ENCODE measurements at regions not wholly inside any gene's neighbourhood (a gene's known extent, or its start where the extent isn't known, plus 50 kb on each side); places are given as distances from the start of the nearest gene placed in this dataset.

DNA sequence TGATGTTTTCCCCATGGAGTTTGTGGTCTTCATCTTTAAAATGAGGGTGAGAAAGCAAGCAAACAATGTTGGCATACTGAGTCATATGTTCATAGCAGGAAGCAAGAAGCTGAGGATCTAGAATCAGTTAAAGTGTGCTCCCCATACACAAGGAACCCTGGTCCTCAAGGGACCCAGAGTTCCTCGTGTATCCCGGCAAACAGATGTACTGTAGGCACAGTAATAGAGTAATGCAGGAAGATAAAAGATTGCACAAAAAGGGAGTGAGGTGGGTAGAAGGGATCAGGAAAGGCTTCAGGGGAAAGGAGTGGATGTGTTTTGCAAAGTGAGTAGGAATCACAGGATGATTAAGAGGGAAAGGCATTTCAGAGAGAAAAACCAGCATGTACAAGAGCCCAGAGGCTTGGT, 412.3 kb upstream of the CDH11 start:
- TF ChIP-seq, protein P1, sequence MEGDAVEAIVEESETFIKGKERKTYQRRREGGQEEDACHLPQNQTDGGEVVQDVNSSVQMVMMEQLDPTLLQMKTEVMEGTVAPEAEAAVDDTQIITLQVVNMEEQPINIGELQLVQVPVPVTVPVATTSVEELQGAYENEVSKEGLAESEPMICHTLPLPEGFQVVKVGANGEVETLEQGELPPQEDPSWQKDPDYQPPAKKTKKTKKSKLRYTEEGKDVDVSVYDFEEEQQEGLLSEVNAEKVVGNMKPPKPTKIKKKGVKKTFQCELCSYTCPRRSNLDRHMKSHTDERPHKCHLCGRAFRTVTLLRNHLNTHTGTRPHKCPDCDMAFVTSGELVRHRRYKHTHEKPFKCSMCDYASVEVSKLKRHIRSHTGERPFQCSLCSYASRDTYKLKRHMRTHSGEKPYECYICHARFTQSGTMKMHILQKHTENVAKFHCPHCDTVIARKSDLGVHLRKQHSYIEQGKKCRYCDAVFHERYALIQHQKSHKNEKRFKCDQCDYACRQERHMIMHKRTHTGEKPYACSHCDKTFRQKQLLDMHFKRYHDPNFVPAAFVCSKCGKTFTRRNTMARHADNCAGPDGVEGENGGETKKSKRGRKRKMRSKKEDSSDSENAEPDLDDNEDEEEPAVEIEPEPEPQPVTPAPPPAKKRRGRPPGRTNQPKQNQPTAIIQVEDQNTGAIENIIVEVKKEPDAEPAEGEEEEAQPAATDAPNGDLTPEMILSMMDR (IDR thresholded peaks at IDR 0.05): no peak
- TF ChIP-seq E2F5 (CRISPR knock-in tag; IDR thresholded peaks at IDR 0.05) (no peak), ESRRA (CRISPR knock-in tag; IDR thresholded peaks at IDR 0.05; ENCODE audit: borderline replicate concordance) (no peak), E2F4 (CRISPR knock-in tag; IDR thresholded peaks at IDR 0.05; ENCODE audit: borderline replicate concordance, low read depth) (no peak), ZBTB43 (CRISPR knock-in tag; IDR thresholded peaks at IDR 0.05) (no peak), CREM (CRISPR knock-in tag; IDR thresholded peaks at IDR 0.05) (no peak), CBFB (CRISPR knock-in tag; IDR thresholded peaks at IDR 0.05; ENCODE audit: low read depth) (no peak)
- TF ChIP-seq, protein P2, sequence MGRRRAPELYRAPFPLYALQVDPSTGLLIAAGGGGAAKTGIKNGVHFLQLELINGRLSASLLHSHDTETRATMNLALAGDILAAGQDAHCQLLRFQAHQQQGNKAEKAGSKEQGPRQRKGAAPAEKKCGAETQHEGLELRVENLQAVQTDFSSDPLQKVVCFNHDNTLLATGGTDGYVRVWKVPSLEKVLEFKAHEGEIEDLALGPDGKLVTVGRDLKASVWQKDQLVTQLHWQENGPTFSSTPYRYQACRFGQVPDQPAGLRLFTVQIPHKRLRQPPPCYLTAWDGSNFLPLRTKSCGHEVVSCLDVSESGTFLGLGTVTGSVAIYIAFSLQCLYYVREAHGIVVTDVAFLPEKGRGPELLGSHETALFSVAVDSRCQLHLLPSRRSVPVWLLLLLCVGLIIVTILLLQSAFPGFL (CRISPR knock-in tag; IDR thresholded peaks at IDR 0.05; ENCODE audit: borderline replicate concordance): no peak

All from WTC11 (cell line).